Activated CD4-positive, alpha-beta memory T cell treated with anti-CD3 and anti-CD28 coated beads for 36 hours (primary cell): ENCODE measurements at regions not wholly inside any gene's neighbourhood (a gene's known extent, or its start where the extent isn't known, plus 50 kb on each side); places are given as distances from the start of the nearest gene placed in this dataset.

Source experiments
- CTCF ChIA-PET: fragments of 350-600 bp; sonication (Branson Sonifier 250); formaldehyde crosslinking; loops from one replicate; lab custom pipeline; 2021; ENCODE audit warnings: antibody characterized with exemption, inconsistent platforms; lab: Charles Lee
- POLR2A ChIA-PET: fragments of 350-600 bp; sonication (Branson Sonifier 250); formaldehyde crosslinking; loops from one replicate; lab custom pipeline; 2021; ENCODE audit warnings: antibody characterized with exemption; lab: Charles Lee
- DNase-seq: peaks from one replicate; pipeline ENCODE4 v3.0.0-alpha.2; 2020
- H3K27ac Mint-ChIP-seq: one replicate; pipeline ENCODE4 v1.8.0; 2021; ENCODE audit warnings: mixed read lengths
- H3K27me3 Mint-ChIP-seq: one replicate; pipeline ENCODE4 v1.8.0; 2021; ENCODE audit warnings: mixed read lengths
- H3K36me3 Mint-ChIP-seq: one replicate; pipeline ENCODE4 v1.8.0; 2021; ENCODE audit warnings: mixed read lengths
- H3K4me1 Mint-ChIP-seq: one replicate; pipeline ENCODE4 v1.8.0; 2021; ENCODE audit warnings: low read depth, mixed read lengths
- H3K4me3 Mint-ChIP-seq: one replicate; pipeline ENCODE4 v1.8.0; 2021; ENCODE audit warnings: mild to moderate bottlenecking, mixed read lengths
- H3K9me3 Mint-ChIP-seq: one replicate; pipeline ENCODE4 v1.8.0; 2021; ENCODE audit warnings: mixed read lengths
- intact Hi-C: fragments of 100-400 bp; cut with micrococcal nuclease; formaldehyde crosslinking; loops from one replicate; pipeline ENCODE4 v1.15.1; 2023

GRCh38 chr3:110381992-110382391, 689.6 kb upstream of the NECTIN3 start:
- POLR2A ChIA-PET = no interaction called here
- intact Hi-C loops = no loop called here
- Mint-ChIP-seq H3K27ac (no peak overlapping the region), H3K9me3 (no peaks in the 10 kb centered on the region), H3K4me1 (no peaks in the 10 kb centered on the region), H3K36me3 (no peaks in the 10 kb centered on the region), H3K4me3 (no peak overlapping the region), H3K27me3 (no peaks in the 10 kb centered on the region)
- no peak for DNase-seq
- CTCF ChIA-PET = no interaction called here

- ChIA-PET CTCF (interaction anchor here (0.7 kb wide), 1 partner anchor 975 kb away, joined by 3 read pairs; no protein-coding TSS in a partner anchor), POLR2A (no interaction called here)
- intact Hi-C loops = no loop called here
- no peak for DNase-seq
- Mint-ChIP-seq H3K4me1 (no peaks in the 10 kb centered on the region), H3K36me3 (no peaks in the 10 kb centered on the region), H3K27me3 (no peaks in the 10 kb centered on the region), H3K27ac (no peak overlapping the region), H3K9me3 (no peaks in the 10 kb centered on the region), H3K4me3 (no peak overlapping the region)
Observed at GRCh38 chr3:110383356-110383755, 688.3 kb upstream of the NECTIN3 start.

GRCh38 chr3:110384601-110385000, 687.0 kb upstream of the NECTIN3 start:
- POLR2A ChIA-PET = no interaction called here
- Mint-ChIP-seq H3K36me3 (no peaks in the 10 kb centered on the region), H3K4me3 (no peak overlapping the region), H3K9me3 (no peaks in the 10 kb centered on the region), H3K27me3 (no peaks in the 10 kb centered on the region), H3K27ac (no peak overlapping the region), H3K4me1 (no peaks in the 10 kb centered on the region)
- no peak for DNase-seq
- intact Hi-C loops = no loop called here
- CTCF ChIA-PET = no interaction called here

GRCh38 chr3:110389005-110389404, 682.6 kb upstream of the NECTIN3 start:
- intact Hi-C loops = no loop called here
- no peaks in the 10 kb centered on the region for H3K36me3 Mint-ChIP-seq
- ChIA-PET CTCF (no interaction called here), POLR2A (no interaction called here)
- H3K4me3 Mint-ChIP-seq = no peak overlapping the region
- no peak overlapping the region for H3K27ac Mint-ChIP-seq
- no peaks in the 10 kb centered on the region for H3K9me3 Mint-ChIP-seq
- no peak for DNase-seq
- H3K4me1 Mint-ChIP-seq = no peaks in the 10 kb centered on the region
- H3K27me3 Mint-ChIP-seq = no peaks in the 10 kb centered on the region

GRCh38 chr3:110390372-110390771, 681.2 kb upstream of the NECTIN3 start:
- H3K27ac Mint-ChIP-seq = no peak overlapping the region
- no peak overlapping the region for H3K4me3 Mint-ChIP-seq
- no peaks in the 10 kb centered on the region for H3K36me3 Mint-ChIP-seq
- H3K4me1 Mint-ChIP-seq = no peaks in the 10 kb centered on the region
- ChIA-PET POLR2A (no interaction called here), CTCF (no interaction called here)
- no peaks in the 10 kb centered on the region for H3K9me3 Mint-ChIP-seq
- no peaks in the 10 kb centered on the region for H3K27me3 Mint-ChIP-seq
- intact Hi-C loops = no loop called here
- DNase-seq = no peak

GRCh38 chr3:110391042-110391441, 680.6 kb upstream of the NECTIN3 start:
- H3K9me3 Mint-ChIP-seq = no peaks in the 10 kb centered on the region
- H3K4me1 Mint-ChIP-seq = no peaks in the 10 kb centered on the region
- no peak overlapping the region for H3K4me3 Mint-ChIP-seq
- H3K27ac Mint-ChIP-seq = no peak overlapping the region
- no peak for DNase-seq
- no peaks in the 10 kb centered on the region for H3K27me3 Mint-ChIP-seq
- H3K36me3 Mint-ChIP-seq = no peaks in the 10 kb centered on the region
- CTCF ChIA-PET = no interaction called here
- POLR2A ChIA-PET = no interaction called here
- intact Hi-C loops = no loop called here

- no peak overlapping the region for H3K4me3 Mint-ChIP-seq
- H3K27ac Mint-ChIP-seq = no peak overlapping the region
- no peaks in the 10 kb centered on the region for H3K4me1 Mint-ChIP-seq
- H3K36me3 Mint-ChIP-seq = no peaks in the 10 kb centered on the region
- no peaks in the 10 kb centered on the region for H3K27me3 Mint-ChIP-seq
- ChIA-PET POLR2A (no interaction called here), CTCF (interaction anchor here (1.2 kb wide), 1 partner anchor 77 kb away, joined by 4 read pairs; no protein-coding TSS in a partner anchor)
- no peak for DNase-seq
- intact Hi-C loops = no loop called here
- no peaks in the 10 kb centered on the region for H3K9me3 Mint-ChIP-seq
Observed at GRCh38 chr3:110391640-110392395, 679.8 kb upstream of the NECTIN3 start.

- CTCF ChIA-PET = no interaction called here
- Mint-ChIP-seq H3K9me3 (no peaks in the 10 kb centered on the region), H3K36me3 (no peaks in the 10 kb centered on the region), H3K27me3 (no peaks in the 10 kb centered on the region), H3K4me3 (no peak overlapping the region), H3K27ac (no peak overlapping the region), H3K4me1 (no peaks in the 10 kb centered on the region)
- no peak for DNase-seq
- intact Hi-C loops = no loop called here
- POLR2A ChIA-PET = no interaction called here
Observed at GRCh38 chr3:110393941-110394340, 677.7 kb upstream of the NECTIN3 start.

GRCh38 chr3:110397115-110397514, 674.5 kb upstream of the NECTIN3 start:
- CTCF ChIA-PET = no interaction called here
- no peaks in the 10 kb centered on the region for H3K27me3 Mint-ChIP-seq
- no peaks in the 10 kb centered on the region for H3K36me3 Mint-ChIP-seq

GRCh38 chr3:110400315-110400714, 671.3 kb upstream of the NECTIN3 start:
- Mint-ChIP-seq H3K4me1 (no peaks in the 10 kb centered on the region), H3K36me3 (no peaks in the 10 kb centered on the region), H3K27ac (no peak overlapping the region), H3K4me3 (no peak overlapping the region), H3K9me3 (peaks cover 6% of the 10 kb centered on the region), H3K27me3 (no peaks in the 10 kb centered on the region)
- no peak for DNase-seq
- intact Hi-C loops = no loop called here
- CTCF ChIA-PET = no interaction called here
- POLR2A ChIA-PET = no interaction called here

More at GRCh38 chr3:110397115-110397514, 674.5 kb upstream of the NECTIN3 start:
- H3K27ac Mint-ChIP-seq = no peak overlapping the region
- DNase-seq = no peak
- no peaks in the 10 kb centered on the region for H3K4me1 Mint-ChIP-seq
- peaks cover 6% of the 10 kb centered on the region for H3K9me3 Mint-ChIP-seq
- intact Hi-C loops = no loop called here
- no peak overlapping the region for H3K4me3 Mint-ChIP-seq
- POLR2A ChIA-PET = no interaction called here

- ChIA-PET CTCF (no interaction called here), POLR2A (no interaction called here)
- Mint-ChIP-seq H3K27ac (no peak overlapping the region), H3K4me3 (no peak overlapping the region), H3K4me1 (no peaks in the 10 kb centered on the region), H3K36me3 (no peaks in the 10 kb centered on the region), H3K9me3 (no peaks in the 10 kb centered on the region), H3K27me3 (no peaks in the 10 kb centered on the region)
- intact Hi-C loops = no loop called here
- no peak for DNase-seq
Observed at GRCh38 chr3:110405830-110406585, 665.6 kb upstream of the NECTIN3 start.

GRCh38 chr3:110413266-110413665, 658.4 kb upstream of the NECTIN3 start:
- no peak for DNase-seq
- H3K27me3 Mint-ChIP-seq = peaks cover 3% of the 10 kb centered on the region
- intact Hi-C loops = no loop called here
- H3K4me1 Mint-ChIP-seq = no peaks in the 10 kb centered on the region
- no peak overlapping the region for H3K4me3 Mint-ChIP-seq
- POLR2A ChIA-PET = no interaction called here
- no peak overlapping the region for H3K27ac Mint-ChIP-seq
- H3K36me3 Mint-ChIP-seq = no peaks in the 10 kb centered on the region
- H3K9me3 Mint-ChIP-seq = no peaks in the 10 kb centered on the region
- CTCF ChIA-PET = no interaction called here
